ELF-1 (cell line): ENCODE measurements at regions not wholly inside any gene's neighbourhood (a gene's known extent, or its start where the extent isn't known, plus 50 kb on each side); places are given as distances from the start of the nearest gene placed in this dataset.
"Not testable (repeated sequence)": the region's sequence is repeated elsewhere in the genome, so short reads cannot be mapped to it uniquely, and the experiment has no call there.

Source experiments
- DNase-seq: peaks from one replicate; pipeline ENCODE4 v3.0.0-alpha.2; 2016; ENCODE audit warnings: low read depth, low spot score

DNA sequence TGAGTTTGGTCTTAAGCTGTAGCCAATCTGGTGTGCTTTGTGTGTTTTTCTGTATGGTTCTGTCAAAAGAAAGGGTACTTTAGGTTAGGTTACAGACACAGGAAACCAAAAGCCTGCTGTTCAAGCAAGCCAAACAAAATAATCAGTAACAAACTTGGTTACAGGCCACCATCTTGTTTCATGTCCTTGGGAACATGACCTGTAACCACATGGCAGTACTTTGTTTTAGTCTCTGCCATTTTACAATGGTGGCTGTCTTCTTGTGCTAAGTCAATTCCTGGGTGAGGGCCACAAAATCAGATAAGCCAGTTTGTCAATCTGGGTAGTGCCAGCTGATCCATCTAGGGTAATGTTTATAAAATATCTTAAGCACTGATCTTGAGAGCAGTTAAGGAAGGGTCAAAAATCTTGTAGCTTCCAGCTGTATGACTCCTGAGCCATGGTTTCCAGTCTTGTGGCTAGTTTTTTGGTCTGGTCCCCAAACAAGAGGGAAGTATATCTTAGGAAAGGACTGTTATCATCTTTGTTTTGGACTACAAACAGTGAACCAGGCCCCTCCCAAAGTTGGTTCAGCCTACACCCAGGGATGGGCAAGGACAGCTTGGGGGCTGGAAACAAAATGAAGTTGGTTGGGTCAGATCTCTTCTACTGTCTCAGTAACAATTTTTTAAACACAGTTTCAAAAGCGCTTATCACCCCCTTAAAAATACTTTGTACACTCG lies 90.0 kb downstream of the IGLL5 start:
- no peak for DNase-seq

DNA sequence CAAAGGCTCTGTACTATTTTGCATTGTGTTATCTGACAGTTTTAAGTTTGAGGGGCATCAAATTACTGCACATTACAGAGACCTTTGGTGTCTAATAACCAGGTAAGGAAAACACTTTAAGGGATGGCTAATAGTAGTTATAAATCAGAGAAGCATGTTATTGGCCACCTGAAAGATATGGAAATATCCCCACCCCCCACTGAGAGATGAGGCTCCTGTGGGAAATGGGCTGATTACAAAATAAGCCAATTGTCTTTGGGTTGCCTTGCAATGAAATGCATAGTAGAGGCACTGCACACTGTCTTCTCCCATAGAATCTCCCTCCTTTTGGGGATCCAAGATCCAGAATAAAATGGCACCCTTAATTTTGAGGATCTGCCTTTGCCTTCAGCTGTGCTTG lies 91.0 kb downstream of the IGLL5 start:
- no peak for DNase-seq

DNA sequence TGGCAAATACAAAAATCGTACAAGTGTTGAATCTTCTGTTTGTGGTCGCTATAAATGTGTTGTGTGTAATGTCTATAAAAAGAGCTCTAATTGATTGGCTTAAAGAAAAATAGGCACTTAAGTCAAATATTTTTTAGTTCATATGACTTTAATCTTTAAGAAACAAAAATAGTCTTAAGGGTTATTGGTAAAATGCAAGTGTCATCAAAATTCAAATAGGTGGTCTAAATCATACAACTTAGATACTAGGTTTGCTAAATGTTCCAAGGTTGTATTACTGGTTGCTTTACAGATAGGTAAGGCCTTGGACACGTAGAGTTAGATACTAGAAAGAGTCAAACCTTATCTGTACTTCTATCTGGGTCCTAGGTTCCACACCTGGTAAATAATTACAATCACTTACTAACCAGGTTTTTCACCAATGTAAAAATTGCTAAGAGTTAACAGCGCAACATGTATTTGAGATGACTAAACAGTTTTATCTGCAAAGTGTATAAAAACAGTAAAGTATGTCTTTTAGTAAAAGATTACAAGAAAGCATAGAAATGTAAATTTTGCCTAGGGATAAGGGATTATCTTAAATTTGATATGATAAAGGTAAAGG lies 91.1 kb upstream of the GNAZ start:
- DNase-seq: no peak

DNA sequence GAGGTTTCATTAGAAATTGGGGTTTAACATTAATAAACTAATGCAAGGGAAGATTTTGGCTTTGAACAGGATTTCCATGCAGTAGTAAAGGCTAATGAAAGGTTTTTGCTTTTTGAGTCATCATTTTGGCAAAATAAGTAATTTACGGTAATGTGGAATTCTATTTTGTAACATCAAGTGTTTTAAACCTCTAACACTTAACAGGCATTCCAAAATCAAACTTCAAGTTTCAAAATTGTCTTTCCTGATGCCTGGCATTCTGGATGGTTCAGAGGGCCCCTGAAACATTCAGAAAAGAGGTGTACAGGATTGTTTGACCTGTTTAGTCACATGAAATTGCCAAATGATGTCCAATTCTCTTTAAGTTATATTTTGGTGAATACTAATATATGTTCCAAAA lies 90.4 kb upstream of the GNAZ start:
- no peak for DNase-seq

DNA sequence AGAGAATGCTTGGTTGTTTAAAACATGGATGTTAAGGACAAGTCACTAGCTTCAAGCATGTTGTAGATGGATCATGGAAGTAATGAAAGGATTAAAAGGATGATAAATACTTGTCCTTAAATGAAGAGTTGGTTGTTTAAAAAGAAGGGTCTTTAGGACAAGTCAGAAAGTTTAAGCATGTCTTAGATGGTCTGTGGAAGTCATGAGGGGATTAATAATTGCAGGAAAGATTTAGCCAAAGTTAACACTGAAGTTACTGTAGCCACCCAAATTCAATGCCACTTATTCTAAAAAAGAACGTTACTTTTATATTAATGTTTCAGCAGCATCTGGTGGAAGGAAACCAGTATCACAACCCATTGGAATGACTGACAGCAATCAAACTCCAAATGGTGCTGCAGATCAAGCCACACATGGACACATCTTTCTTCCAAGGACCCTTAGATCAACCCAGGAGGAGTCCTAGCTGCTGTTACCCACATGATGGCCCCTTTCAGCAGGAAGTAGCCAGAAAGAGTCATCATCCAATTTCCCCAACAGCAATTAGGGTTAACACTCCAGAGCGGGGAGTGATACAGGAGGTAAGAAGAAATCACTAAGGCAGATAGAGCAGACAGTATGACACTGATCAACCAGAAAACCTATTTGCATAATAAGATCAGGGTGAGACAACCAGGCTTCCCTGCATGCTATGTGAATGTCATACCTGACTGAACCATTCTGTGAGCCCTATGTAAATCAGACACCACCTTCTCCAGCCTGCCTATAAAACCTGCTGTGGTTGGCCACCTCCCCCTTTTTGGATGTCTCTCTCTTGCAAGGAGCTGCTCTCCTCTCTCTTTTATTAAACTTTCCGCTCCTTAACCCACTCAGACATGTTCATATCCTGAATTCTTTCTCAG lies 88.4 kb upstream of the GNAZ start:
- DNase-seq: no peak

- DNase-seq: no peak
These were observed 87.7 kb upstream of the GNAZ start for GRCh38 chr22:22982616-22983015.

DNA sequence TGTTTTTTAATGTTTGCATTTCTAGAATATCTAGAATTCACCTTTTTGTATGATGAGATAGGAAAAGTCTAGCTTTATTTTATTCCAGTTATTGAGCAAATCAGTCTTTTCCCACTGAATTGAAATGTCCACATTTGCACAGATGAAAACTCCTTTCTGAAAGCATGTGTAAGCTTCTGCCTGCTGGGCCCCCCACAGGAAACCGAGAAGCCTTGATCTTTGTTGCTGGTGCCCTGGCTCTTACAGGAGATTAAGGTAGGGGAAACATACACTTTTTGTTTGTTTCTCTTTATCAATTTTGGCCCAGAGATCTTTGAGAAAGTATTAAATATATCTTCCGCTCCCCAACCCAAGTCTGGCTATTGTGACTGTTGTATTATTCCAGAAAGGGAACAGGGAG lies 87.2 kb upstream of the GNAZ start:
- no peak for DNase-seq

GRCh38 chr22:22983816-22984215 lies 86.5 kb upstream of the GNAZ start:
- DNase-seq: no peak

GRCh38 chr22:22984967-22985366 lies 85.4 kb upstream of the GNAZ start:
- DNase-seq: no peak

- DNase-seq: no peak
These were observed 84.3 kb upstream of the GNAZ start for GRCh38 chr22:22986008-22986407.

- no peak for DNase-seq
These were observed 83.7 kb upstream of the GNAZ start for GRCh38 chr22:22986640-22987039.

- DNase-seq: no peak
These were observed 82.2 kb upstream of the GNAZ start for GRCh38 chr22:22988150-22988549.

DNA sequence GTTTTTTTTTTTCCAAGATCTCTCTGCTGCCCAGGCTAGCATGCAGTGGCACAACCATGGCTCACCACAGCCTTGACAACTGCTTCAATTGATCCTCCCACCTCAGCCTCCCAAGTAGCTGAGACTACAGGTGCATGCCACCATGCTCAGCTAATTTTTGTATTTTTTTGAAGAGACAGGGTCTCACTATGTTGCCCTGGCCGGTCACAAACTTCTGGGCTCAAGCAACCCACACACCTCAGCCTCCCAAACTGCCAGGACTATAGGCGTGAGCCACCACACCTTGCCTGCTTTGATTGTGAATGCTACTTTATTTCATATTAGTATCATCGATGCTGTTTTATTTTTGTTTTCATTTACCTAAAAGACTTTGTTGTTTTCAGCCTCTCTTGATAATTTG lies 81.5 kb upstream of the GNAZ start:
- no peak for DNase-seq

GRCh38 chr22:22989856-22990255 lies 80.5 kb upstream of the GNAZ start:
- DNase-seq: no peak

GRCh38 chr22:22990711-22991505 lies 79.4 kb upstream of the GNAZ start:
- not testable (repeated sequence) for DNase-seq

DNA sequence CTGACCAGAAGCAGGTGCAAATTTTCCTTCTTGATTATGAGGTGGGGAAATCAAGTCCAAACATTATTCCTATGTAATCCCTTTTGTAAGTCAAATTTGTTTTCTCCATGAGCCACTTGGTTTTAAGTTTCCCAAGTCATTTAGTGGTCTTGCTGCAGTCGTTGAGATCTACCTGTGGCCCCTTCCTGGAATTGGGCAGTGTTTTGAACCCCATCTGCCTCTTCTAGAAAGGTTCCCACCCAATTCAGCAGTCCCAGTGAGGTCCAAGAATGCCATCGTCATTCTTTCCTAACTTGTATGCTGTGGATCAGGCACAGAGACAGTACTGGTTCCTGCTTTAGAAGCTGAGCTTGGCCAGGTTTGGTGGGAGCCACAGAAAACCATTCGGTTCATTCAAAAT lies 77.8 kb upstream of the GNAZ start:
- no peak for DNase-seq

- no peak for DNase-seq
These were observed 77.1 kb upstream of the GNAZ start for GRCh38 chr22:22993184-22993583.

DNA sequence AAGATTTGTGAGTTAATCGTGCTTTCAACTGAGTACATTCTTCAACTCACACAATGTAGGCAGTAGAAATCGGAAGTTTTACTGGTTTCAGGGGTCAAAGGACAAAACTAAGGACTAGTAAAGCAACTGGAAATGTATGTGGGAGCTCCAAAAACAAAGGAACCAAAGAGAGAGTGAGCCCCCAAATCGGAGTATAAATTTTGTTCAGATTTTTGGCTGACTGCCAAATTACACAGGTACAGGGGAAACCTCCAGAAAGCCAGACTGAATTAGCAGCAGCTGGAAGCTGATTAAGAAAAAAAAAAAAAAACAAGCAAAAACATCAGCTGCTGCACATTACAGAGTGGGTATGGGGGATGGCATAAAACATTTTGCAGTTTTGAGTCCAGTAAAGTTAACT lies 75.2 kb upstream of the GNAZ start:
- no peak for DNase-seq

- DNase-seq: no peak
These were observed 73.6 kb upstream of the GNAZ start for GRCh38 chr22:22996511-22997261.

DNA sequence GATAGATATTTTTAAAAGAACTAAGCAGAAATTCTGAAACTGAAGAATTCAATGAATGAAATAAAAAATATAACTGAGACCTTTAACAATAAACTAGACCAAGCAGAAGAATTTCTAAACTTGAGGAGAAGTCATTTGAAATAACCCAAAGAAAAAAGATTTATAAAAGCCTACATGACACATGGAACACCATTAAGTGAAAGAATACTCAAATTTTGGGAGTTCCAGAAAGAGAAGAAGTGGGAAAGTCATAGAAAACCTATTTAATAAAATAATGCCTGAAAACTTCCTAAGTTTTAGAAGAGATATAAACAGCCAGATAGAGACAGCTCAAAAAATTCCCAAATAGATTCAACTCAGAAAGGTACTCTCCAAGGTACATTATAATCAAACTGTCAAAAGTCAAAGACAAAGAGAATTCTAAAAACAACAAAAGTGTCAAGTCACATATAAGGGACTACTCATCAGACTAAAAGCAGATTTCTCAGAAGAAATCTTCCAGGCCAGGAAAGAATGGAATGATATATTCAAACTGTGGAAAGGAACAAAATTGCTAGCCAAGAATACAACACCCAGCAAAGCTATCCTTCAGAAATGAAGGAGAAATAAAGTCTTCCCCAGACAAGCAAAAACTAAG lies 72.9 kb upstream of the GNAZ start:
- DNase-seq: no peak

DNA sequence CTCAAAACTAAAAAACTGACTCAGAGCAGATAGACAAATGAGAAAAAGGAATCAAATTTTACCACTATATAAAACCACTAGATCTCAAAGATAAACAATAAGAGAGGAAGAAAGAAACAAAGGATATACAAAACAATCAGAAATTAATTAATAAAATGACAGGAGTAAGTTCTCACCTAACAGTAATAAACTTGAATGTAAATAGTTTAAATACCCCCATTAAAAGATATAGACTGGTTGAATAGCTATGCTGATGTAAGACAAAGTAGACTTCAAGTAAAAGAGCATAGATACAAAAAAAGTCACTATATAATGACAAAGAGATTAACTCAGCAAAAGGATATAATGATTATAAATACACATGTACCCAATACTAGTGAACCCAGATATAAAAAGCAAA lies 72.3 kb upstream of the GNAZ start:
- no peak for DNase-seq
